ENCODE measurements at regions not wholly inside any gene's neighbourhood (a gene's known extent, or its start where the extent isn't known, plus 50 kb on each side); places are given as distances from the start of the nearest gene placed in this dataset.
A peak's percentile ranks its signal among the peaks of the same experiment; 100 is the strongest.
"Not testable (repeated sequence)": the region's sequence is repeated elsewhere in the genome, so short reads cannot be mapped to it uniquely, and the experiment has no call there.

DNA sequence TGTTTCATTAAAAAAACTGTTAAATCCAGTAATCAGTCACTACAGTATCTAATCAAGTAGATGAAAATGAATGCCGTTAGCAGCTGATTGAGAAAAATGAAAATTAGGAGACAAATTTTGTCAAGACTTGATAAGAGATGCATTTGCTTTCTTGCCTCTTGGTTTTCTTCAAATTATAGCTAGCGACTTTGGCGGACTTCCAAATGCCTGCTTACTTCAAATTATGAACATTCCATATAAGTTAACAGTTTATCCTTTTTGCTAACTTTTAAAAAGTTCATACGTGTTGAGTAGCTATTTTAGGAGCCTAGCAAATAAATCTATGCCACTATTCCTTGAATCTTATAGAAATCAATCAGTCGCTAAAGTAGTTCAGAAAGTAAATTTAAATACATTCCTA is 58.8 kb downstream of the PPP4R3C start:
- no peak for DNase-seq

DNA sequence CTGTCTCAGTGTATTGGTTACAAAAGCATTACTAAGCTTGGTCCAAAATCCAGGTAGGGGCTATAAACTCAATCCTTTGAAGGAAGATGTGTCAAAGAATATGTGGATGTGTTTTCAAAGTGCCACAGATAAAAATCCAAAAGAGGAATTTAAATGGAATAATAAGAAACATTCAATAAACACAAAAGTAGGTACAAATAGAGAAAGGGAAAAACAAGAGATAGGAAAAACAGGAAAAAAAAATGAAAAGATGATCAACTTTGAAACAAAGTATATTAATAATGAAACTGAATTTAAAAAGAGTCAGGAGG is 64.0 kb downstream of the PPP4R3C start:
- DNase-seq, result no peak

DNA sequence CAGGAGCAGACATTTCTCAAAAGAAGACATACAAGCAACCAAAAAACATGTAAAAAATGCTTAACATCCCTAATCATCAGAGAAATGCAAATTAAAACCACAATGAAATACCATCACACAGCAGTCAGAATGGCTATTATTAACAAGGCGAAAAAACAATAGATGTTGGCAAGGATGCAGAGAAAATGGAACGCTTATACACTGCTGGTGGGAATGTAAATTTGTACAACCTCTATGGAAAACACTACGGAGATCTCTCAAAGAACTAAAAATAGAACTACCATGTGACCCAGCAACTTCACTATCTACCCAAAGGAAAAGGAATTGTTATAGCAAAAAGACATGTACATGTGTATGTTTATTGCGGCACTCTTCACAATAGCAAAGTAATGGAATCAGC is 71.5 kb downstream of the PPP4R3C start:
- DNase-seq, result no peak

DNA sequence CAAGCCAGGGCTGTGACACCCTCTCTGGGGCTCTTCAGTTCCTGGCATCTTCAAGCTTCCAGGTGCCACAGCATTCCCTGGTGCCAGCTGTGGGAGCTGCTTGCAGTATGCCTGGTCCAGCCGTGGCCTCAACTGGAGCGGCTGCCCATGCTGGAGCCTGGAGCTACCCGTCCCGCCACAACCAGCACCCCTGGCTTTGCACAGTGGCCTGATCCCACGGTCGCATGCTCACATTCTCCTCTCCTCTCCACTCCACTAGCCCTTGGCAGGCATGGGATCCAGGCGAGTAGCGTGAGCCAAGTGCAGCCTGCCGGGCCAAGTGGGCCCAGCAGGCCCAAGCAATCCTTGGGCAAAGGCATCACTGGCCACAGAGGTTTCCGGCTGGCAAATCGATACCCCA is 81.7 kb downstream of the PPP4R3C start:
- DNase-seq, result no peak

DNA sequence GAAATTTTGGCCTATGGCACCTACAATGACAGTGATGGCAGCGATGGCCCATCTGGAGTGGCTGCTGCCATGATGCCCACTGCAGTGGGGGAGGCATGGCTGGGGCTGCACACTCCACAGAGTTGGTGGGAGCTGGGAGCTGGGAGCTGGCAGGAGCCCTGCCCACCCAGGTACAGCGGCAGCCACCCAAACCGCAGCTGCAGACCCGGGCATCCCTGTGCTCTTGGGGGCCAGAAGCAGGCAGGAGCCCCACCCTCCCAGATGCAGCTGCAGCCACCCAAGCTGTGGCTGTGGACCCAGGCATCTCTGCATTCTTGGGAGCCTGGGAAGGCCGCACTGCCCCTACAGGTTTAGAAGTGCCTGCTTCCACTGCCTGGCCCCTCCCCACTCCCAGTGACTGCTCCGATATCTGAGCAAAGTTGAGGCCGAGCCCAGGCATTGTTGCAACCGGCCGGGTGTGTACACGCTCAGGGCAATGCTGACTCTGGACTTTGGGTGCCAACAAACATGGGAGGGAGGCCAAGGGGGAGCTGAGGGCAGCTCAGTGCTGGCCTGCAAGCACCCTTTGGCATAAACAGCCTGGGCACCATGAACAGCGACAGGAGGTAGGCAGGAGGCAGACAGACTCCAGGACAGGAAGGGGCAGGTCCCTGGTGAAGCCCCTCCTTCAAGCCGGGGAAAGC is 82.8 kb downstream of the PPP4R3C start:
- DNase-seq, result no peak

DNA sequence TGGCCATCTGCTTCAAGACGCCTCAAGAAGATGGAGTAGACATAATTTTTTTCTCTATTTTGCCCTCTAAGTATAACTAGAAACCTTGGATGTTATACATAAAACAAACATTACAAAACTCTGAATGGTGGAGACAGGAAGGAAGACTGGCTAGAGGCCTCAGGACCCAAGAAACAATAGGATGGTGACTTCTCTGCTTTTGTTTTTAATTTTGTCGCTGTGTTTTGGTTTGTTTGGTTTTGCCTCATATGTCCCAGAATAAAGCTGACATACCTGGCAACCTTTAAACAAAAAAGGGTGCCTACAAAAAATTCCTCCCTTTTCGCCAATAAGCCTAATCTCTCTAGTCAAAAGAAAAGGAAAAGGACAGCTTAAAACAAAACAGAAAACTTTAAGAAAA is 109.1 kb downstream of the PPP4R3C start:
- no peak for DNase-seq

DNA sequence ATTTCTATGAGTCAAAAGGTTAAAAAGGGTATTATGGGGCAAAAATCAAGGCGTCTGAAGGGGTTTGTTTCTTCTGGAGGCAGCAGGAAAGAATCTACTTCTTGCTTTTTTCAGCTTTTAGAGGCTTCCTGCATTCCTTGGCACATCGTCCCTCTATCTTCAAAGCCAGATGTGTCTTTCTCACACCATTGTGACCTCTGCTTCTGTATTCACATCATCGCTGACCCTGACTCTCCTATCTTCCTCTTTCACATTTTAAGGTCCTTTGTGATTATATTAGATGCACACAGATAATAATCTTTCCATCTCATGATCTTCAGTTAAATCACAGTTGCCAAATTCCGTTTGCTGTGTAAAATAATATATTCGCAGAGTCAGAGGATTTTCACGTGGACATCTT is 112.7 kb downstream of the PPP4R3C start:
- no peak for DNase-seq

DNA sequence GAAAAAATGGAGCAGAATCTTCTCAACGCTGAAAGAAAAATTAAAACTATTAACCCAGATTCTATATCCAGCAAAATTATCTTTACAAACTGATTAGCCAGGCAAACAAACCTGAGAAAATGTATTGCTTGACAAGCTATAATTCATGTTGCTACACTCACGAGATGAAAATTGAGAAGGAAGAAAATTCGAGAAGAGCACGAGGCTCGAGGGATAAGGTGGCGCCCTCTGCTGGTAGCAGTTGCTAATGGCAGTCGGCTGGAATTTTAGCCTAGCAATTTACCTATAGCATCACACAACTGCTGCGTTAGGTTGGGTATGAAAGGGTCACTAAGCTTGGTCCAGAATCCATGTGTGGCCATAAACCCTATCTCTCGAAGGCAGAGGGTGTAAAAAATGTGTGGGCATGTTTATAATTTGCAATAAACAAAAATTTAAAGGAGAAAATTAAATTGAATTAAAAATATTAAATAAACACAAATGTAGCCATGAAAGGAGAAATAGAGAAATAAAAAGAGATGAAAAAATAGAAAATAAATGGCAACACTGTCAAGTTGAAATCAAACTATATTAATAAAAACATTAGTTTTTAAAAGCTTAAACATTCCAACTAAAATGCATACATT is 126.6 kb downstream of the PPP4R3C start:
- DNase-seq, result peak; percentile 3 to 24 (median 10)

DNA sequence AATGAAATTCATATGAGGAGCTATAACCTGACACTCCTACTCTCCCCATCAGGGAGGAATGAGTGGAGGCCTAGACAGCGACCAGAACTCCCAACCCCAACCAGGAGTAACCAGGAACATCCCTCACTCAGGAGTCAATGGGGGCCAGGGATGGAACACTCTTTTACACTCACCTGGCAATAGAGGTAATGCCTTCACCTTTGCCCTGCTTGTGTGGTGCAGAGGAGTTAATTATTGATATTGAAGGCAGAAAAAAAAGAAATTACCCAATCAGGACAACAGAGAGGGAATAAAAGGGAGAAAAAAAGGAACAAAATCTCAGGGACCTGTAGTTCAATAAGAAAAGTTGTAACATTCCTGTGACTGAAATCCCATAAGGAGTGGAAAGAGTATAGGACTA is 141.5 kb downstream of the PPP4R3C start:
- DNase-seq, result no peak

DNA sequence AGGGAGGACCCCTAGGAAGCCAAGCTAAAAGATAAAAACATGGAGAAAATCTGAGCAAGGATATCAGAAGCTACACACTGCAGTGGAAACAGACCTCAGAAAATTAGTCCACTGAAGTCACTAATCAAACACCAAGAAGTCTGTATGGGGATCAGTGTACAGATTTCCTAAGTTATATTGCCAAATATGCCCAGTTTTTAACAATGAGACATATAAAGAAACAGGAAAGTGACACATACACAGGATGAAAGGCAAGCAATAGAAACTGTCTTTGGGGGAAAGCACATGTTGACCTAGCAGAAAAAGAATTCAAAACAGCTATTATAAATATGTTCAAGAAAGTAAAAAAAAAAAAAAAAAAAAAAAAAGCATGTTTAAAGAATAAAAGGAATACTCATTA is 153.7 kb downstream of the PPP4R3C start:
- no peak for DNase-seq

DNA sequence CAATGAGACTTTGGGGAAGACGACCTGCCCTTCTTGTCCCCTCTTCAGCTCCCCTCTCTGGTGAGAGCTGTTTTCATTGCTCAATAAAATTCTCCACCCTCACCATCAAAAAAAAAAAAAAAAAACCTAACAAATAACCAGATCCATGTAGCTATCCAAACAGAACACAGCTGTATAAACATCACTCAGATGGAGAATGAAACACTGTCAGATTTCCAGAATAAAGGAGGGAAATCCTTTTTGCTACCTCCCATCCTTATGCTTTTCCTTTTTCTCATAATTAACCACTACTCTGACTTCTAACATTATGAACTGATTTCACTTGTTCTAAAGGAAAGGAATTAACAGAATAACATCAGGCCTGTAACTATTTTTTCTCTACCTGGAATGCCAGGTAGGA is 155.6 kb downstream of the PPP4R3C start:
- no peak for DNase-seq

DNA sequence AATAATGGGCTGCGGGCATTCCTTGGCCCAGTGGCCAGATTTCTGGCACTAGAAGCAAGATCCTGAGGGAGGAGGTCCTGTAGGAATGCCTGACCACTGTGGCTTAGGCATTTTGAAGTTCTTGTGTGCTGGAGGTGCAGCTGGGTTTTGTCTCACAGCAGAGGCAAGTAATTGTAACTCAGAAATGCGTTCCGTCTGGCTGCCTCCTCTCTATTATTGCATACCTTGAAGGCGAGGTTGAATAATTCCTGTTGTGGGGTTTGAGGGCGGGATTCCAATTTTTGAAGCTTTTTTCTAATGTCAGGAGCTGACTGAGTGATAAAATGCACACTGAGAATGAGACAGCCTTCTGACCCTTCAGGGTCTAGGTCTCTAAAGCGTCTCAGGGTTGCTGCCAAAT is 170.6 kb downstream of the PPP4R3C start:
- DNase-seq, result not testable (repeated sequence)

DNA sequence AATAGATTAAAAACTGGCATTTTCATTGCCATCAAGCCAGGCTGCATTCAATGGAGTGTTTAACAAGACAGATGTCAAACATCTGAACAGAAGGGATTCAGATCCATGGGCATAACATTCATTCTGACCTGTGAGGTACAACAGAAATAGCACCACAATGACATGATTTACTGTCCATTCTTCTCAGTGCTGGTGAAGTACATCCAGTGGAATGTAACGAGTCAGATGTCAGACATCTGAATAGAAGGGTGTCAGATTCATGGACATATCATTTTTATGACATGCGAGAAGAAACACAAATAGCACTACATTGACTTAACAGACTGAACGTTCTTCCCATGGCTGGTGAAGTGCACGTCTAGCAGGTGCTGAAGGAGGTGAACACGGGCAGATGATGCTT is 186.4 kb downstream of the PPP4R3C start:
- no peak for DNase-seq

DNA sequence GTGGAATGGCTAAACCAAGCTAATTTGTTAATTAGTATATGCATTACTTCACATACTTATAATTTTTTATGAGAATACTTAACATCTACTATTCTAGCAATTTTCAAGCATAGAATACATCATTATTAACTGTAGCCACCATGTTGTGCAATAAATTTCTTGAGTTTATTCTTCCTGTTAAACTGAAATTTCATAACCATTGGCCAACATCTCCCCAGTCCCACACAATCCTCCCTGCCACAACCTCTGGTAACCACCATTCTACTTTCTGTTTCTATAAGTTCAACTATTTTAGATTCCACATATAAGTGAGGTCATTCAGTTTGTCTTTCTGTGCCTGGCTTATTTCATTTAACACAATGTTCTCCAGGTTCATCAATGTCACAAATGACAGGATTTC is 208.5 kb downstream of the PPP4R3C start:
- DNase-seq, result no peak

DNA sequence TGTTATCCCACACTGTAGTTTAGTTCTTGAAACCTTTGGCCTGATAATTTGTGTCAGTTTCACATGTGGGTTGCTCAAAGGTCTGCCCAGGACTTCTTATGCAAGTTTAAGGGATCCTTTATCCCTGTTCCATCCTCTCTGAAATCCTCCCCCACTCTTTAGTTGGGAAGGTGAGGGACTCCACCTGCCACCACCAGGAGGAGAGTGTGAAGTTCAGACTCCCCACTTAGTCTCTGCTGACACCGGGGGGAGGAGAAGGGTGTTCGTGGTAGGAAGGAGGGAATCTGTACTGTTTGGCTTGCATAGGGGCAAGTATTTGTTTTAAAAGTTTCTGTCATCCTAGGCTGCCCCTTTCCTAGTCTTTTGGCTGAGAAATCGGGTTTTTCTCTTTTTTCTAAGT is 211.8 kb downstream of the PPP4R3C start:
- no peak for DNase-seq

DNA sequence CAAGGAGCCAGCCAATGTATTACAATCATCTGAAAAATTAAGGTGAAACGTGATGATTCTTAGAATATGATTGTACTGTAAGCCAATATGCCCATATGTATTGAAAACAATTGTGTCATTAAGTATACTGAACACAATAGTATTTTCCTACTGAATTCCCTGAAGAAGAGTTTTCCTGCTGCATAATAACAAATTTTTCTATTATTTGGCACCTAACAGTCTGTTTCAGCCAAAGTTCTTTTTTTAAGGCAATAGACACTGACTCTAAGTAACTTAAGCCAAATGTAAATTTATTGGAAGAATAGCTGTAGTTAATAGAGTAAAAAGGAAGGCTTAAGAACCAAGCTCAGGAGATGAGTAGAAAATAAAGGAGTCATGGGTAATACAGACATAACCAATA is 220.6 kb downstream of the PPP4R3C start:
- DNase-seq, result peak in 1 of 3 donors; percentile 21

DNA sequence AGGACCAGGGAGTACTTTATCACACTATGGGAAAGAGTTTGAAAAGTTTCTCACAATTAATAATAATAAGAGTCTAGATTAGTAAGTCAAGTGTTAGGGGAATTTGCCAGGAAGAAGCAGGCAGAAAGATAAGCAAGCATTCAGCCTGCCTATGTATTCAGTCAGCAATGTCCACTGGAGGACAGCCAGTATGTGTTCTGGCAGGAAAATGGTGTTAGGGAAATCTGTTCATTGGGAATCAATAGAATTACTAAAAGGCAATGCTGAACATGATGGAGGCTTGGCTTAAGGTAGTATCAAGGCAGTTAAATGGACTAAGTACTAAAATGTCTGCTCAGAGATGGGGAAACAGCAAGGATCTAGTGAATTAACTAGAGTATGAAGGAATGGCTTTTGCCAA is 221.2 kb downstream of the PPP4R3C start:
- peak in 2 of 3 donors; percentile 31 to 53 for DNase-seq

DNA sequence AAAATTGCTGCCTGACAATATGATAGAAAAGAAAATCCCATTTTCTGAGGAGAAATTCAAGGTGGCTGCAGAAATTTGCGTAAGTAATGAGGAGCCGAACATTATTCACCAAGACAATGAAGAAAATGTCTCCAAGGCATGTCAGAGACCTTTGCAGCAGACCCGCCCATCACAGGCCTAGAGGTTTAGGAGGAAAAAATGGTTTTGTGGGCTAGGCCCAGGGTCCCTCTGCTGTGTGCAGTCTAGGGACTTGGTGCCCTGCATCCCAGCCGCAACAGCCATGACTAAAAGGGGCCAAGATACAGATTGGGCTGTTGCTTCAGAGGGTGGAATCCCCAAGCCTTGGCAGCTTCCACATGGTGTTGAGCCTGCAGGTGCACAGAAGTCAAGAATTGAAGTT is 223.1 kb downstream of the PPP4R3C start:
- DNase-seq, result not testable (repeated sequence)

DNA sequence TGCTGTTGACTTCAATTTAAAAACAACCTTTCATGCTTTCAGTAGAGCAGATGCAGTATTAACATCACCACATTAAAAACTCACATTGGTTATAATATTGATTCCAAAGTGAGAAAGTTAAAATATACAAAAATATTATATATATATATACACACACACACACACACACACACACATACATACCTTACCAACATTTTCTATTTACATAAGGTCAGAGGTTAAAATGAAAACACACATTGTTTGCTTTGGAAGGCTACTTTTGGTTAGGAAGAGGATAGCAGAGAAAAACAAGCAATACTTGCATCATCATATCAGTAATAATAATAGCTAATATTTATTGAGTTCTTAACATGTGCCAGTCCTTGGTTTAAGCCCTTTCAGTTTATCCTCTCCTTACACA is 226.5 kb downstream of the PPP4R3C start:
- no peak for DNase-seq

DNA sequence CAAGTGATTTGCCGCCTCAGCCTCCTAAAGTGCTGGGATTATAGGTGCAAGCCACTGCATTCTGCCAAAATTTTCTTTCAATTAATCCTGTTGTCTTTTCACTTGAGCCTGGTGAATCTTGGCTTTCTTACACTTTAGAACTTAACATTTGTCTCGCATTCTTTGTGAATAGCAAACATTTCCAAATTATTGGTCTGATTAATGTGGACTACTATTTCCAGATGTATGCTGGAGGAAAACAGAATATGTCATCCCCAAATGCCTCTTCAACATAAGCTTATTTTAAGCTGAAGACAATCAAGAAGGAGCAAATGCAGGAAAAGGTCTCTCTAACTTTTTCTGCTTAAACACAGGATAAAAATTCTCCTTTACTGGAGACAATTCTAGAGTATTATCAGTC is 233.4 kb downstream of the PPP4R3C start:
- peak in 2 of 3 donors; percentile 15 to 16 for DNase-seq

DNA sequence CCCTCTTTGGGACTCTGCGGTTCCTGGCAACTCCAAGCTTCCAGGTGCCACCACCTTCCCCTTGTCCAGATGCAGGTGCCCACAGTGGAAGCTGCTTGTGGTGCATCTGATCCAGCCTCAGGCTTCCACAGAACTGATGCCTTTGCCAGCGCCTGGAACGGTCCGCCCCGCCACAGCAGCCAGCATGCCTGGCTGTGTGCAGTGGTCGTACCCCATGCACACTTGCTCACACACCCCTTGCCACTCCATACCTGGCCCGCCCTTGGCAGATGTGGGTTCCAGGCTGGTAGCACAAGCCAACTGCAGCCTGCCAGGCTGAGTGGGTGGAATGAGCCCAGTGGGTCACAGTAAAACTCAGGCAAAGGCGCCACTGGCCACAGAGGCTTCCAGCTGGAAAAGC is 240.5 kb downstream of the PPP4R3C start:
- no peak for DNase-seq

DNA sequence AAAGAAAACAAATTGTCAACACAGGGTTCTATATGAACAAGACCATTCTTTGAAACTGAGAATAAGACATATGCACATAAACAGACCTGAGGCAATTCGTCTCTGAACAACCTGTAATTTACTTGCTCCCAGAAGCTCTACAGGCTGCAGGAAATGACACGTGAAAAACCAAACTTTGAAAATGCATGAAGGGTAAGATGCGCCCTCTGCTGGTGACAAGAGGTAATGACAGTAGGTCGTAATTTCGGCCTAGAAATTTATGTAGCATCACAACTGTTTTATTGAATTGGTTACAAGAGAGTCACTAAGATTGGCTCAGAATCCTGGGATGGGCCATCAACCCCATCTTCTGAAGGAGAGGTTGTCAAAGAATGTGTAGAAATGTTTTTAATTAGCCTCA is 276.5 kb downstream of the PPP4R3C start:
- peak in 1 of 3 donors; percentile 11 for DNase-seq

DNA sequence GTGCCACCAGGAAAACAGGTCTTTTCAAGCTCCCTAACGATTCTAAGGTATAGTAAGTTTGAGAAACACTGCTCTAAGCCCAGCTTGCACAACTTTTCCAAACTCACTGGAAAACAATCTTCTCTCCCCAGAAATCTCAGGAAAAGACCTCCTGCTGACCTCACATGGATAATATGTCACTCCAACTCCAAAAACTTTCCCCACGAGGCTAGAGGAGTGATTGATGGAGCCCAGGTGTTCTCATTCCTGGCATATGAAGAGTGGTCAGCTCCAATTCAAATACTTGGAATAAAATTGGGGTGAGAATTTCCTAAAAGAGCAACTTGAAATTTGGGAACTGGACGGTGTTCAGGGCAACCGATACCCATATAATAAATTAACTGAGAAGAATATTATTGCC is 299.9 kb downstream of the PPP4R3C start:
- peak in 2 of 3 donors; percentile 13 to 37 for DNase-seq

DNA sequence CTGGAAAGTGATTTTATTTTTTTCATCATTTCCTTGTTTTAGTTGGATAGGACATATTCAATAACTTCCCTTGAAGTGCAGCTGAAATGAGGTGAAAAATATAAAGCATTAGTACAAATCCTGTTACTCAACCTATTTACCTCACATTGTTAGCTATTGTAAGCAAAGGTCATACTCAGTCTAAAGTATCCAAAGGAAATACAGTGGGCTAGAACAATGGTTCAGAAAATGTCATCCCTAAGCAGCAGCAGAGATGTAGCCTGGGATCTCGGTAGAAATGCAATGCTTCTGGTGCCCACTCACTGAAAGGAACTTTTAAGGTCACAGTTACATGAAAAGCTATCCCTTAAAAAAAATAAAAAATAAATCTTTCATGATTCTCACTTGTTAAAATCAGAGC is 300.6 kb downstream of the PPP4R3C start:
- DNase-seq, result no peak

All from muscle of back (tissue), 3 donors.